CD14-positive monocyte (primary cell): ENCODE measurements at regions not wholly inside any gene's neighbourhood (a gene's known extent, or its start where the extent isn't known, plus 50 kb on each side); places are given as distances from the start of the nearest gene placed in this dataset.

Experiments
- DNase-seq, 3 donors: peaks; one replicate each; pipeline ENCODE4 v3.0.0-alpha.2; 2011 to 2022
- H2AFZ ChIP-seq: 2 replicates; pipeline ENCODE4 v1.6.0; 2012; ENCODE audit warnings: mild to moderate bottlenecking, low read depth, low read length, inconsistent platforms; ENCODE audit not compliant: insufficient read depth, poor library complexity, severe bottlenecking
- H3K27ac ChIP-seq, 2 donors: 1 replicate in 1 of 2; 2 replicates in 1 of 2; pipeline ENCODE4 v1.5.1; 2012 to 2013; ENCODE audit warnings: low read length in 2 of 2, control low read depth in 1 of 2, inconsistent platforms in 1 of 2, low read depth in 1 of 2, mild to moderate bottlenecking in 1 of 2
- H3K27me3 ChIP-seq, 2 donors: one replicate each; pipeline versions ENCODE4 v1.6.0 to v1.6.1; 2011 to 2013; ENCODE audit warnings: low read length in 2 of 2; ENCODE audit not compliant: control insufficient read depth in 2 of 2, insufficient read depth in 2 of 2
- H3K36me3 ChIP-seq, 2 donors: replicated peaks in 1 of 2; 1 replicate in 1 of 2; 2 replicates in 1 of 2; pipeline versions ENCODE4 v1.5.1 to v1.6.1; 2012 to 2013; ENCODE audit warnings: low read length in 2 of 2, control low read depth in 1 of 2, inconsistent platforms in 1 of 2, mild to moderate bottlenecking in 1 of 2; ENCODE audit not compliant: insufficient read depth in 2 of 2, control insufficient read depth in 1 of 2
- H3K4me1 ChIP-seq, 2 donors: 1 replicate in 1 of 2; 2 replicates in 1 of 2; pipeline versions ENCODE4 v1.5.1 to v1.6.1; 2012 to 2013; ENCODE audit warnings: low read length in 2 of 2, control low read depth in 1 of 2, inconsistent platforms in 1 of 2, mild to moderate bottlenecking in 1 of 2, moderate library complexity in 1 of 2; ENCODE audit not compliant: insufficient read depth in 2 of 2, control insufficient read depth in 1 of 2
- H3K4me2 ChIP-seq: replicated peaks from 2 replicates; pipeline ENCODE3; 2012; ENCODE audit warnings: low read length, moderate library complexity, mild to moderate bottlenecking; ENCODE audit not compliant: poor library complexity, severe bottlenecking; ENCODE audit errors: extremely low read depth
- H3K4me3 ChIP-seq, 3 experiments: fragments of 200-600 bp in 1 of 3; sonication (generic) in 1 of 3; replicated peaks in 1 of 3; 1 replicate in 2 of 3; 2 replicates in 1 of 3; pipeline ENCODE4 v1.5.1; 2011 to 2013; ENCODE audit warnings: low read length in 3 of 3, mild to moderate bottlenecking in 3 of 3, control low read depth in 2 of 3, low read depth in 2 of 3, inconsistent platforms in 1 of 3, moderate library complexity in 1 of 3
- H3K79me2 ChIP-seq: 2 replicates; pipeline ENCODE4 v1.6.0; 2012; ENCODE audit warnings: mild to moderate bottlenecking, control low read depth, inconsistent platforms, low read length, moderate library complexity; ENCODE audit not compliant: insufficient read depth
- H3K9ac ChIP-seq: 2 replicates; pipeline ENCODE4 v1.6.0; 2017; ENCODE audit warnings: low read length, mild to moderate bottlenecking; ENCODE audit not compliant: insufficient read depth, poor library complexity, severe bottlenecking
- H3K9me3 ChIP-seq, 2 donors: replicated peaks in 1 of 2; 1 replicate in 1 of 2; 2 replicates in 1 of 2; pipeline versions ENCODE4 v1.5.1 to v1.6.1; 2012 to 2013; ENCODE audit warnings: low read length in 2 of 2, control low read depth in 1 of 2; ENCODE audit not compliant: control insufficient read depth in 1 of 2, insufficient read depth in 1 of 2
- H4K20me1 ChIP-seq: 2 replicates; pipeline ENCODE4 v1.6.0; 2012; ENCODE audit warnings: mild to moderate bottlenecking, low read length, control low read depth, moderate library complexity; ENCODE audit not compliant: insufficient read depth
- H3K27ac Mint-ChIP-seq, 7 donors: one replicate each; pipeline ENCODE4 v1.8.0; 2020; ENCODE audit warnings: mild to moderate bottlenecking in 7 of 7, mixed read lengths in 7 of 7, moderate library complexity in 6 of 7, inconsistent platforms in 2 of 7
- H3K27me3 Mint-ChIP-seq, 3 donors: one replicate each; pipeline ENCODE4 v1.8.0; 2021 to 2022; ENCODE audit warnings: low read depth in 3 of 3, mild to moderate bottlenecking in 3 of 3, mixed read lengths in 3 of 3, moderate library complexity in 3 of 3, inconsistent platforms in 1 of 3
- H3K36me3 Mint-ChIP-seq, 2 donors: one replicate each; pipeline ENCODE4 v1.8.0; 2020; ENCODE audit warnings: mixed read lengths in 2 of 2, inconsistent platforms in 1 of 2, mild to moderate bottlenecking in 1 of 2
- H3K4me1 Mint-ChIP-seq: one replicate; pipeline ENCODE4 v1.8.0; 2020; ENCODE audit warnings: mild to moderate bottlenecking, mixed read lengths
- H3K4me3 Mint-ChIP-seq, 2 donors: one replicate each; pipeline ENCODE4 v1.8.0; 2020; ENCODE audit warnings: mild to moderate bottlenecking in 2 of 2, mixed read lengths in 2 of 2, moderate library complexity in 1 of 2
- H3K9me3 Mint-ChIP-seq, 7 donors: one replicate each; pipeline ENCODE4 v1.8.0; 2020 to 2022; ENCODE audit warnings: mixed read lengths in 7 of 7, mild to moderate bottlenecking in 6 of 7, moderate library complexity in 6 of 7, inconsistent platforms in 2 of 7
- whole genome bisulfite sequencing: methylation state at CpG from one replicate; pipeline ENCODE4 v1.1.5; 2013; ENCODE audit warnings: missing lambda C conversion rate; ENCODE audit not compliant: insufficient coverage; 5-methylcytosine and 5-hydroxymethylcytosine counted together
- intact Hi-C, 2 donors: fragments of 100-400 bp; cut with micrococcal nuclease; formaldehyde crosslinking; loops; one replicate each; pipeline versions ENCODE4 v1.15.0 to v1.15.1; 2023
- TF ChIP-seq, protein P1 (sequence below): fragments of 200-600 bp; IDR thresholded peaks from one replicate; pipeline ENCODE4 v1.8.0; 2022; ENCODE audit warnings: antibody characterized with exemption, mild to moderate bottlenecking

DNA sequence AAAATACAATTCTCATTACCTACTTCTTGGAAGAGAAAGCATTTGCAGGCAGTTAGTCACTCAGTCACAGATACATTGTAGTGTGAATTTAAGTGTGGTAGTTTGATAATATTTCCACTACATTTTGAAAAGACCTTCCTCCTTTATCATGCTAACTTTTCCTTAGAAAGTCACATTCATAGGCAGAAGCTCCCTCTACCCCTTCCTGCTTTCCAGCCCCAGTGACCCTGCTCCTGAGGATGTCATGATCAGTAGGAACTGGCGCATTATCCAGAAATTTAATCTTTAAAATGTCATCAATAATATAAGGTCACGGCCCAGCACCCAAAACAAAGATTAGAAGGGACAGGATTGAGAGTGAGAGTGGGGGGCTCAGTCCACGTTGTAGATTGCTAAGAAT is 707.4 kb upstream of the STXBP6 start:
- no peak for DNase-seq
- TF ChIP-seq, protein P1, sequence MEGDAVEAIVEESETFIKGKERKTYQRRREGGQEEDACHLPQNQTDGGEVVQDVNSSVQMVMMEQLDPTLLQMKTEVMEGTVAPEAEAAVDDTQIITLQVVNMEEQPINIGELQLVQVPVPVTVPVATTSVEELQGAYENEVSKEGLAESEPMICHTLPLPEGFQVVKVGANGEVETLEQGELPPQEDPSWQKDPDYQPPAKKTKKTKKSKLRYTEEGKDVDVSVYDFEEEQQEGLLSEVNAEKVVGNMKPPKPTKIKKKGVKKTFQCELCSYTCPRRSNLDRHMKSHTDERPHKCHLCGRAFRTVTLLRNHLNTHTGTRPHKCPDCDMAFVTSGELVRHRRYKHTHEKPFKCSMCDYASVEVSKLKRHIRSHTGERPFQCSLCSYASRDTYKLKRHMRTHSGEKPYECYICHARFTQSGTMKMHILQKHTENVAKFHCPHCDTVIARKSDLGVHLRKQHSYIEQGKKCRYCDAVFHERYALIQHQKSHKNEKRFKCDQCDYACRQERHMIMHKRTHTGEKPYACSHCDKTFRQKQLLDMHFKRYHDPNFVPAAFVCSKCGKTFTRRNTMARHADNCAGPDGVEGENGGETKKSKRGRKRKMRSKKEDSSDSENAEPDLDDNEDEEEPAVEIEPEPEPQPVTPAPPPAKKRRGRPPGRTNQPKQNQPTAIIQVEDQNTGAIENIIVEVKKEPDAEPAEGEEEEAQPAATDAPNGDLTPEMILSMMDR = no peak
- Histone ChIP-seq H3K4me2 (no peak overlapping the region), H3K27me3 (peaks cover 0 to 2% of the 10 kb centered on the region in 2 donors), H3K9me3 (no peaks in the 10 kb centered on the region), H3K27ac (no peak overlapping the region), H3K4me1 (no peaks in the 10 kb centered on the region), H3K79me2 (no peaks in the 10 kb centered on the region), H3K4me3 (no peak overlapping the region), H3K9ac (no peak overlapping the region), H2AFZ (no peak overlapping the region), H3K36me3 (no peaks in the 10 kb centered on the region), H4K20me1 (no peaks in the 10 kb centered on the region)
- H3K27me3 Mint-ChIP-seq = no peaks in the 10 kb centered on the region
- H3K36me3 Mint-ChIP-seq = no peaks in the 10 kb centered on the region
- H3K4me3 Mint-ChIP-seq = no peak overlapping the region
- no peaks in the 10 kb centered on the region for H3K4me1 Mint-ChIP-seq
- H3K9me3 Mint-ChIP-seq = peaks cover 0 to 6% (median 2%) of the 10 kb centered on the region in 7 donors
- intact Hi-C loops = no loop called here
- WGBS = no CpG with 5 or more reads among the region's 3 CpGs
- no peak overlapping the region for H3K27ac Mint-ChIP-seq

DNA sequence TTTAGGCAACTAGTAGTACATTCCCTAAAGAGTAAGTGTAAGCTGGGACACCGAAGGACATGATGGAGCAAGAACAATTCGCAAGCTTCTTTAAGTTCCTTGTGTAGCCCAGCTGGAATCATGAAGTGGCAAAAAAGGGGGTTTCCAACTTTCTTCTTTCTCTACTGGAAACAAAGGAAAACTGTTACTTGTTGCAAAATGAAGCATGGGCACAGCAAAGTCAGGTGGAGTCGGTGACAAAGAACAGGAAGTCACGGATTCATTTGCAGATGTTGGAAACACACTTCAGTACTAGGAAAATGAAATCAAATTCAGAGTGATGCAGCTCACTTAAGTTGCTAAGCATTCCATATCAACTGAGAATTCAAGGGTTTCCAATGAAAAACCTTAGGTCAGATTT is 706.9 kb upstream of the STXBP6 start:
- H3K4me1 ChIP-seq = no peaks in the 10 kb centered on the region

More for the DNA sequence above, 706.9 kb upstream of the STXBP6 start:
- no peak overlapping the region for H3K4me3 Mint-ChIP-seq
- Histone ChIP-seq H3K27me3 (peaks cover 0 to 2% of the 10 kb centered on the region in 2 donors), H3K4me2 (no peak overlapping the region), H3K79me2 (no peaks in the 10 kb centered on the region), H3K9ac (no peak overlapping the region), H3K9me3 (no peaks in the 10 kb centered on the region), H4K20me1 (no peaks in the 10 kb centered on the region), H3K27ac (no peak overlapping the region), H2AFZ (no peak overlapping the region), H3K36me3 (no peaks in the 10 kb centered on the region), H3K4me3 (no peak overlapping the region)
- 67% methylated on average over 2 of the region's 4 CpGs for WGBS
- H3K27ac Mint-ChIP-seq = no peak overlapping the region
- peaks cover 0 to 6% (median 2%) of the 10 kb centered on the region in 7 donors for H3K9me3 Mint-ChIP-seq
- intact Hi-C loops = no loop called here
- no peaks in the 10 kb centered on the region for H3K36me3 Mint-ChIP-seq
- TF ChIP-seq, protein P1 = no peak
- no peaks in the 10 kb centered on the region for H3K4me1 Mint-ChIP-seq
- no peak for DNase-seq
- H3K27me3 Mint-ChIP-seq = no peaks in the 10 kb centered on the region
